OCI-LY7 (cell line): ENCODE measurements at regions not wholly inside any gene's neighbourhood (a gene's known extent, or its start where the extent isn't known, plus 50 kb on each side); places are given as distances from the start of the nearest gene placed in this dataset.

Experiments
- CTCF ChIP-seq: fragments of 200-600 bp; sonication (generic); conservative IDR thresholded peaks from 2 replicates; pipeline ENCODE4 v1.5.1; 2014; ENCODE audit warnings: mild to moderate bottlenecking, antibody characterized with exemption, low read length, moderate library complexity, mixed read lengths
- EZH2phosphoT487 ChIP-seq: fragments of 200-600 bp; sonication (generic); IDR thresholded peaks from 2 replicates; pipeline ENCODE4 v1.6.1; 2018; ENCODE audit warnings: low read depth, borderline replicate concordance, mild to moderate bottlenecking, mixed run types, antibody characterized with exemption, low read length, moderate library complexity, mixed read lengths

- TF ChIP-seq CTCF (no peak), EZH2phosphoT487 (no peak)
These were observed 224.4 kb upstream of the KRR1 start for GRCh38 chr12:75735853-75736252.
